H9 (cell line): ENCODE measurements at regions not wholly inside any gene's neighbourhood (a gene's known extent, or its start where the extent isn't known, plus 50 kb on each side); places are given as distances from the start of the nearest gene placed in this dataset.

Source experiments
- DNase-seq: peaks from one replicate; pipeline ENCODE4 v3.0.0-alpha.2; 2017
- H2AFZ ChIP-seq: one replicate; pipeline ENCODE4 v1.6.1; 2013; ENCODE audit warnings: mild to moderate bottlenecking, low read length, control low read depth, moderate library complexity
- H2AK5ac ChIP-seq: 2 replicates; pipeline ENCODE4 v1.6.1; 2013; ENCODE audit warnings: low read length, control low read depth, mixed read lengths; ENCODE audit not compliant: insufficient read length
- H2BK120ac ChIP-seq: one replicate; pipeline ENCODE4 v1.6.1; 2013; ENCODE audit warnings: low read depth, mild to moderate bottlenecking, low read length, control low read depth, inconsistent platforms; ENCODE audit not compliant: poor library complexity, severe bottlenecking
- H2BK12ac ChIP-seq: 2 replicates; pipeline ENCODE4 v1.6.1; 2013; ENCODE audit warnings: low read length, control low read depth, mixed read lengths, low read depth; ENCODE audit not compliant: insufficient read length
- H2BK15ac ChIP-seq: 2 replicates; pipeline ENCODE4 v1.6.1; 2013; ENCODE audit warnings: low read depth, low read length, control low read depth
- H2BK20ac ChIP-seq: one replicate; pipeline ENCODE4 v1.6.1; 2013; ENCODE audit warnings: low read depth, mild to moderate bottlenecking, low read length, control low read depth, inconsistent platforms; ENCODE audit not compliant: poor library complexity, severe bottlenecking
- H2BK5ac ChIP-seq: 2 replicates; pipeline ENCODE4 v1.6.1; 2013; ENCODE audit warnings: low read length, control low read depth, mixed read lengths; ENCODE audit not compliant: insufficient read length
- H3K14ac ChIP-seq: 2 replicates; pipeline ENCODE4 v1.6.1; 2013; ENCODE audit warnings: low read length, control low read depth; ENCODE audit not compliant: insufficient read depth
- H3K18ac ChIP-seq: 2 replicates; pipeline ENCODE4 v1.6.1; 2013; ENCODE audit warnings: low read depth, mild to moderate bottlenecking, mixed read lengths, low read length, control low read depth; ENCODE audit not compliant: insufficient read length
- H3K23ac ChIP-seq: 2 replicates; pipeline ENCODE4 v1.6.1; 2013; ENCODE audit warnings: low read length, control low read depth, mixed read lengths, low read depth; ENCODE audit not compliant: insufficient read length
- H3K23me2 ChIP-seq: 2 replicates; pipeline ENCODE4 v1.6.1; 2013; ENCODE audit warnings: low read depth, mild to moderate bottlenecking, mixed read lengths, low read length, control low read depth; ENCODE audit not compliant: insufficient read length, poor library complexity, severe bottlenecking
- H3K27ac ChIP-seq: 2 replicates; pipeline ENCODE4 v1.5.1; 2013; ENCODE audit warnings: low read length, control low read depth, mixed read lengths, low read depth; ENCODE audit not compliant: insufficient read length
- H3K27me3 ChIP-seq: 2 replicates; pipeline ENCODE4 v1.6.1; 2013; ENCODE audit warnings: low read length, control low read depth, inconsistent platforms; ENCODE audit not compliant: insufficient read depth
- H3K4ac ChIP-seq: 2 replicates; pipeline ENCODE4 v1.6.1; 2013; ENCODE audit warnings: low read depth, mild to moderate bottlenecking, control low read depth, inconsistent platforms, low read length, moderate library complexity
- H3K4me1 ChIP-seq: 2 replicates; pipeline ENCODE4 v1.6.1; 2013; ENCODE audit warnings: low read length, control low read depth, inconsistent platforms; ENCODE audit not compliant: insufficient read depth
- H3K4me2 ChIP-seq: 2 replicates; pipeline ENCODE4 v1.6.1; 2013; ENCODE audit warnings: low read length, control low read depth, mixed read lengths; ENCODE audit not compliant: insufficient read length, insufficient read depth
- H3K56ac ChIP-seq: 2 replicates; pipeline ENCODE4 v1.6.1; 2013; ENCODE audit warnings: low read depth, mild to moderate bottlenecking, mixed read lengths, low read length, control low read depth; ENCODE audit not compliant: insufficient read length
- H3K79me1 ChIP-seq: 2 replicates; pipeline ENCODE4 v1.6.1; 2013; ENCODE audit warnings: low read depth, mild to moderate bottlenecking, moderate library complexity, low read length, control low read depth, inconsistent platforms; ENCODE audit not compliant: insufficient read depth, poor library complexity, severe bottlenecking
- H3K79me2 ChIP-seq: 2 replicates; pipeline ENCODE4 v1.6.1; 2013; ENCODE audit warnings: low read length, control low read depth, inconsistent platforms; ENCODE audit not compliant: insufficient read depth
- H3K9ac ChIP-seq: 2 replicates; pipeline ENCODE4 v1.6.1; 2013; ENCODE audit warnings: low read length, control low read depth, mixed read lengths; ENCODE audit not compliant: insufficient read length; ENCODE audit errors: extremely low read depth
- H3K9me3 ChIP-seq: one replicate; pipeline ENCODE4 v1.6.1; 2013; ENCODE audit warnings: low read depth, low read length, inconsistent platforms; ENCODE audit not compliant: control insufficient read depth
- H3T11ph ChIP-seq: one replicate; pipeline ENCODE4 v1.6.1; 2013; ENCODE audit warnings: mild to moderate bottlenecking, low read length, control low read depth, inconsistent platforms
- H4K20me1 ChIP-seq: one replicate; pipeline ENCODE4 v1.6.1; 2013; ENCODE audit not compliant: control insufficient read depth, insufficient read length, insufficient read depth
- H4K5ac ChIP-seq: 2 replicates; pipeline ENCODE4 v1.6.1; 2013; ENCODE audit warnings: low read depth, mild to moderate bottlenecking, mixed read lengths, low read length, control low read depth; ENCODE audit not compliant: insufficient read length
- H4K8ac ChIP-seq: replicated peaks from 2 replicates; pipeline ENCODE4 v1.6.1; 2013; ENCODE audit warnings: low read length, control low read depth, mixed read lengths, low read depth; ENCODE audit not compliant: insufficient read length
- H4K91ac ChIP-seq: 2 replicates; pipeline ENCODE4 v1.6.1; 2013; ENCODE audit warnings: low read depth, mild to moderate bottlenecking, moderate library complexity, mixed read lengths, low read length, control low read depth; ENCODE audit not compliant: insufficient read length
- H3K27ac Mint-ChIP-seq, 3 experiments: 2 replicates in 2 of 3; 3 replicates in 1 of 3; pipeline ENCODE4 v1.8.0; 2020 to 2021; ENCODE audit warnings: mixed read lengths in 3 of 3, mild to moderate bottlenecking in 1 of 3, moderate library complexity in 1 of 3
- H3K27me3 Mint-ChIP-seq: 2 replicates; pipeline ENCODE4 v1.8.0; 2021; ENCODE audit warnings: low read depth, mild to moderate bottlenecking, moderate library complexity, mixed read lengths
- H3K36me3 Mint-ChIP-seq, 3 experiments: 2 replicates in 2 of 3; 3 replicates in 1 of 3; pipeline ENCODE4 v1.8.0; 2020 to 2021; ENCODE audit warnings: low read depth in 3 of 3, mixed read lengths in 3 of 3; ENCODE audit not compliant: insufficient read depth in 1 of 3
- H3K4me1 Mint-ChIP-seq, 2 experiments: 2 replicates each; pipeline ENCODE4 v1.8.0; 2020; ENCODE audit warnings: mixed read lengths in 2 of 2
- H3K4me3 Mint-ChIP-seq, 2 experiments: 2 replicates in 1 of 2; 3 replicates in 1 of 2; pipeline ENCODE4 v1.8.0; 2020 to 2021; ENCODE audit warnings: mild to moderate bottlenecking in 2 of 2, mixed read lengths in 2 of 2, moderate library complexity in 1 of 2
- H3K9me3 Mint-ChIP-seq, 2 experiments: 2 replicates in 1 of 2; 3 replicates in 1 of 2; pipeline ENCODE4 v1.8.0; 2020; ENCODE audit warnings: mild to moderate bottlenecking in 2 of 2, mixed read lengths in 2 of 2, moderate library complexity in 1 of 2
- WGBS: extraction: QIAGEN DNeasy Blood & Tissue Kit; methylation state at CpG from one replicate; pipeline ENCODE4 v1.1.7; 2013; ENCODE audit warnings: missing lambda C conversion rate, low lambda C conversion rate, mixed read lengths; ENCODE audit not compliant: insufficient read length; ENCODE audit errors: extremely low coverage; 5-methylcytosine and 5-hydroxymethylcytosine counted together
- TF ChIP-seq, protein P1 (sequence below): fragments of 200-600 bp; sonication (generic); conservative IDR thresholded peaks from 3 replicates; pipeline ENCODE4 v1.8.0; 2021; ENCODE audit warnings: antibody characterized with exemption, mild to moderate bottlenecking

DNA sequence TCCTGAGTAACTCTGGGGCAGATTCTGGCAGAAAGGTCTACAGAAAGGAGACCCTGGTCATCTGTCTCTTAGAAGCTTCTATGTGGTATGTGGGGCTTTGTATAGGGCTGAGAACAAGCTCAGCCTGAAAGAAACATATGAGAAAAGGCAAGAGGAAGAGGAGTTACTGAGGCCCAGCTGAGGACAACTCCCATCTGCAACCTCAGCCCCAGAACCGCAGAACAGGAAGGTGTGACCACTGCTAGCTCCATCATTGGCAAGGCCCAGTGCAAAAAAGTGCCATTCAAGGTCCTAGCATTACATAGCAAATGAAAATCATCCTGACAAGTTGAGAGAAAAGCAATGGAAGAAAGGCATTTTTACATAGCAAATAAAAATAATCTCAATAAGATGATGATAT, 503.8 kb downstream of the NPHP4 start:
- Histone ChIP-seq H4K91ac (no peak overlapping the region), H3K79me2 (no peaks in the 10 kb centered on the region), H4K20me1 (no peaks in the 10 kb centered on the region), H3K27ac (no peak overlapping the region), H3K23ac (no peak overlapping the region), H2AK5ac (no peak overlapping the region), H3K56ac (no peak overlapping the region), H4K8ac (no peak overlapping the region), H3T11ph (no peak overlapping the region), H2BK12ac (no peak overlapping the region), H3K79me1 (no peaks in the 10 kb centered on the region), H2BK120ac (no peak overlapping the region), H2BK15ac (no peak overlapping the region), H3K18ac (no peak overlapping the region), H3K4me1 (no peaks in the 10 kb centered on the region), H4K5ac (no peak overlapping the region), H2BK5ac (no peak overlapping the region), H3K23me2 (no peaks in the 10 kb centered on the region), H3K14ac (no peak overlapping the region), H3K27me3 (no peaks in the 10 kb centered on the region), H2BK20ac (no peak overlapping the region), H3K4me2 (no peak overlapping the region), H3K9me3 (no peaks in the 10 kb centered on the region), H3K4ac (no peak overlapping the region), H3K9ac (no peak overlapping the region), H2AFZ (no peak overlapping the region)
- no peak for DNase-seq
- Mint-ChIP-seq H3K27me3 (peaks cover 22% of the 10 kb centered on the region), H3K36me3 (no peaks in the 10 kb centered on the region), H3K27ac (no peak overlapping the region), H3K4me1 (no peaks in the 10 kb centered on the region), H3K9me3 (no peaks in the 10 kb centered on the region), H3K4me3 (no peak overlapping the region)
- TF ChIP-seq, protein P1, sequence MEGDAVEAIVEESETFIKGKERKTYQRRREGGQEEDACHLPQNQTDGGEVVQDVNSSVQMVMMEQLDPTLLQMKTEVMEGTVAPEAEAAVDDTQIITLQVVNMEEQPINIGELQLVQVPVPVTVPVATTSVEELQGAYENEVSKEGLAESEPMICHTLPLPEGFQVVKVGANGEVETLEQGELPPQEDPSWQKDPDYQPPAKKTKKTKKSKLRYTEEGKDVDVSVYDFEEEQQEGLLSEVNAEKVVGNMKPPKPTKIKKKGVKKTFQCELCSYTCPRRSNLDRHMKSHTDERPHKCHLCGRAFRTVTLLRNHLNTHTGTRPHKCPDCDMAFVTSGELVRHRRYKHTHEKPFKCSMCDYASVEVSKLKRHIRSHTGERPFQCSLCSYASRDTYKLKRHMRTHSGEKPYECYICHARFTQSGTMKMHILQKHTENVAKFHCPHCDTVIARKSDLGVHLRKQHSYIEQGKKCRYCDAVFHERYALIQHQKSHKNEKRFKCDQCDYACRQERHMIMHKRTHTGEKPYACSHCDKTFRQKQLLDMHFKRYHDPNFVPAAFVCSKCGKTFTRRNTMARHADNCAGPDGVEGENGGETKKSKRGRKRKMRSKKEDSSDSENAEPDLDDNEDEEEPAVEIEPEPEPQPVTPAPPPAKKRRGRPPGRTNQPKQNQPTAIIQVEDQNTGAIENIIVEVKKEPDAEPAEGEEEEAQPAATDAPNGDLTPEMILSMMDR, result no peak
- WGBS, result no CpG with 5 or more reads among the region's 1 CpG
